RWPE2 (cell line): ENCODE measurements at regions not wholly inside any gene's neighbourhood (a gene's known extent, or its start where the extent isn't known, plus 50 kb on each side); places are given as distances from the start of the nearest gene placed in this dataset.

Experiments used
- ATAC-seq: fragments of 200-7000 bp; cut with Tn5 transposase; 3 replicates; pipeline ENCODE4 v1.9.1; 2021; ENCODE audit warnings: low read depth
- DNase-seq: peaks from one replicate; pipeline ENCODE4 v3.0.0-alpha.2; 2020; ENCODE audit warnings: low spot score
- H3K27ac ChIP-seq: fragments of 450-650 bp; 2 replicates; pipeline ENCODE4 v1.5.1; 2017; ENCODE audit warnings: mild to moderate bottlenecking; ENCODE audit not compliant: poor library complexity, severe bottlenecking
- H3K27me3 ChIP-seq: fragments of 250-450 bp; sonication (Bioruptor Pico); 2 replicates; pipeline ENCODE4 v1.5.1; 2021; ENCODE audit warnings: mild to moderate bottlenecking, moderate library complexity; ENCODE audit not compliant: insufficient read depth, poor library complexity, severe bottlenecking
- H3K36me3 ChIP-seq: fragments of 250-450 bp; sonication (Bioruptor Pico); 2 replicates; pipeline ENCODE4 v1.5.1; 2020; ENCODE audit warnings: low read depth, mild to moderate bottlenecking, moderate library complexity
- H3K4me1 ChIP-seq: fragments of 250-450 bp; sonication (Bioruptor Pico); 2 replicates; pipeline ENCODE4 v1.5.1; 2021; ENCODE audit warnings: mild to moderate bottlenecking, moderate library complexity; ENCODE audit not compliant: insufficient read depth, poor library complexity, severe bottlenecking
- H3K4me3 ChIP-seq: fragments of 250-450 bp; sonication (Bioruptor Pico); 2 replicates; pipeline ENCODE4 v1.5.1; 2021; ENCODE audit warnings: mild to moderate bottlenecking, moderate library complexity; ENCODE audit not compliant: severe bottlenecking
- H3K9me3 ChIP-seq: fragments of 250-450 bp; sonication (Bioruptor Pico); 2 replicates; pipeline ENCODE4 v1.5.1; 2021; ENCODE audit warnings: mild to moderate bottlenecking, moderate library complexity; ENCODE audit not compliant: severe bottlenecking
- CTCF ChIP-seq: fragments of 450-650 bp; IDR thresholded peaks from one replicate; pipeline ENCODE4 v1.5.1; 2017; ENCODE audit warnings: mild to moderate bottlenecking, moderate library complexity; ENCODE audit not compliant: poor library complexity, severe bottlenecking

GRCh38 chr14:65287264-65288131, 125.0 kb upstream of the FUT8 start:
- TF ChIP-seq CTCF, result no peak
- DNase-seq (no peak), ATAC-seq (no peak)
- Histone ChIP-seq H3K27ac (no peak overlapping the region), H3K4me1 (peaks cover 11% of the 10 kb centered on the region), H3K9me3 (no peaks in the 10 kb centered on the region), H3K36me3 (no peaks in the 10 kb centered on the region), H3K4me3 (no peak overlapping the region), H3K27me3 (no peaks in the 10 kb centered on the region)

- TF ChIP-seq CTCF, result no peak
- Histone ChIP-seq H3K27me3 (no peaks in the 10 kb centered on the region), H3K4me1 (peaks cover 11% of the 10 kb centered on the region), H3K36me3 (no peaks in the 10 kb centered on the region), H3K9me3 (no peaks in the 10 kb centered on the region), H3K4me3 (no peak overlapping the region), H3K27ac (peak overlapping the region; percentile 46)
- DNase-seq, result peak; percentile 77
- peak; percentile 95 for ATAC-seq
These were observed 121.7 kb upstream of the FUT8 start for GRCh38 chr14:65290830-65291229.

- no peak for ATAC-seq
- H3K4me3 ChIP-seq, result no peak overlapping the region
- TF ChIP-seq CTCF, result no peak
These were observed 121.0 kb upstream of the FUT8 start for GRCh38 chr14:65291531-65291930.

GRCh38 chr14:65294816-65295215, 117.7 kb upstream of the FUT8 start:
- ATAC-seq, result no peak
- no peak for TF ChIP-seq CTCF
- H3K4me3 ChIP-seq, result no peak overlapping the region
- no peaks in the 10 kb centered on the region for H3K27me3 ChIP-seq
- DNase-seq, result no peak
- no peaks in the 10 kb centered on the region for H3K9me3 ChIP-seq
- H3K36me3 ChIP-seq, result no peaks in the 10 kb centered on the region
- no peak overlapping the region for H3K27ac ChIP-seq
- H3K4me1 ChIP-seq, result peaks cover 11% of the 10 kb centered on the region

More at GRCh38 chr14:65291531-65291930, 121.0 kb upstream of the FUT8 start:
- H3K36me3 ChIP-seq, result no peaks in the 10 kb centered on the region
- no peaks in the 10 kb centered on the region for H3K9me3 ChIP-seq
- peaks cover 11% of the 10 kb centered on the region for H3K4me1 ChIP-seq
- peak overlapping the region; percentile 46 for H3K27ac ChIP-seq
- DNase-seq, result no peak
- no peaks in the 10 kb centered on the region for H3K27me3 ChIP-seq

GRCh38 chr14:65296402-65296801, 116.1 kb upstream of the FUT8 start:
- no peak for DNase-seq
- Histone ChIP-seq H3K9me3 (no peaks in the 10 kb centered on the region), H3K27me3 (no peaks in the 10 kb centered on the region), H3K27ac (no peak overlapping the region), H3K36me3 (no peaks in the 10 kb centered on the region), H3K4me3 (no peak overlapping the region), H3K4me1 (no peaks in the 10 kb centered on the region)
- ATAC-seq, result no peak
- no peak for TF ChIP-seq CTCF
